Epidermal melanocyte (primary cell): ENCODE measurements at regions not wholly inside any gene's neighbourhood (a gene's known extent, or its start where the extent isn't known, plus 50 kb on each side); places are given as distances from the start of the nearest gene placed in this dataset.

Source experiments
- DNase-seq: peaks from one replicate; pipeline ENCODE4 v3.0.0; 2011; ENCODE audit warnings: low spot score; ENCODE audit not compliant: insufficient read length

GRCh38 chr15:70213794-70214193 is 116.1 kb upstream of the TLE3 start:
- DNase-seq = no peak

- no peak for DNase-seq
Measured at GRCh38 chr15:70212963-70213315, 115.2 kb upstream of the TLE3 start.

- DNase-seq = no peak
Measured at GRCh38 chr15:70212286-70212962, 114.7 kb upstream of the TLE3 start.

- no peak for DNase-seq
Measured at GRCh38 chr15:70210528-70210927, 112.8 kb upstream of the TLE3 start.

GRCh38 chr15:70210076-70210475 is 112.4 kb upstream of the TLE3 start:
- no peak for DNase-seq

- DNase-seq = no peak
Measured at GRCh38 chr15:70209499-70209898, 111.8 kb upstream of the TLE3 start.

- no peak for DNase-seq
Measured at GRCh38 chr15:70208332-70208731, 110.6 kb upstream of the TLE3 start.

- DNase-seq = no peak
Measured at GRCh38 chr15:70206668-70207067, 109.0 kb upstream of the TLE3 start.

GRCh38 chr15:70204652-70205051 is 106.9 kb upstream of the TLE3 start:
- DNase-seq = no peak

- no peak for DNase-seq
Measured at GRCh38 chr15:70203981-70204560, 106.4 kb upstream of the TLE3 start.

- no peak for DNase-seq
Measured at GRCh38 chr15:70202756-70203155, 105.0 kb upstream of the TLE3 start.

GRCh38 chr15:70201425-70201775 is 103.7 kb upstream of the TLE3 start:
- DNase-seq = no peak

GRCh38 chr15:70200511-70201424 is 103.1 kb upstream of the TLE3 start:
- DNase-seq = no peak

- no peak for DNase-seq
Measured at GRCh38 chr15:70199540-70200410, 102.1 kb upstream of the TLE3 start.

GRCh38 chr15:70199124-70199482 is 101.4 kb upstream of the TLE3 start:
- no peak for DNase-seq

GRCh38 chr15:70198441-70199123 is 100.9 kb upstream of the TLE3 start:
- DNase-seq = no peak

GRCh38 chr15:70197945-70198361 is 100.2 kb upstream of the TLE3 start:
- no peak for DNase-seq

- no peak for DNase-seq
Measured at GRCh38 chr15:70197318-70197944, 99.7 kb upstream of the TLE3 start.

GRCh38 chr15:70196372-70197316 is 98.9 kb upstream of the TLE3 start:
- DNase-seq = no peak
